ENCODE measurements at regions not wholly inside any gene's neighbourhood (a gene's known extent, or its start where the extent isn't known, plus 50 kb on each side); places are given as distances from the start of the nearest gene placed in this dataset.
"Not testable (repeated sequence)": the region's sequence is repeated elsewhere in the genome, so short reads cannot be mapped to it uniquely, and the experiment has no call there.

- DNase-seq = no peak
Observed at GRCh38 chr20:12815231-12815768, 193.5 kb upstream of the SPTLC3 start.

GRCh38 chr20:12815778-12816408, 192.9 kb upstream of the SPTLC3 start:
- DNase-seq = no peak

- DNase-seq = no peak
Observed at GRCh38 chr20:12821249-12821648, 187.5 kb upstream of the SPTLC3 start.

GRCh38 chr20:12823734-12824133, 185.0 kb upstream of the SPTLC3 start:
- DNase-seq = no peak

GRCh38 chr20:12824328-12825225, 184.2 kb upstream of the SPTLC3 start:
- DNase-seq = no peak

- DNase-seq = no peak
Observed at GRCh38 chr20:12825226-12825595, 183.6 kb upstream of the SPTLC3 start.

GRCh38 chr20:12827816-12828385, 180.9 kb upstream of the SPTLC3 start:
- no peak for DNase-seq

GRCh38 chr20:12829170-12829569, 179.6 kb upstream of the SPTLC3 start:
- DNase-seq = no peak

GRCh38 chr20:12833861-12834260, 174.9 kb upstream of the SPTLC3 start:
- no peak for DNase-seq

- no peak for DNase-seq
Observed at GRCh38 chr20:12835999-12836398, 172.8 kb upstream of the SPTLC3 start.

GRCh38 chr20:12837646-12838045, 171.1 kb upstream of the SPTLC3 start:
- no peak for DNase-seq

- no peak for DNase-seq
Observed at GRCh38 chr20:12838261-12838866, 170.4 kb upstream of the SPTLC3 start.

GRCh38 chr20:12847872-12848271, 160.9 kb upstream of the SPTLC3 start:
- no peak for DNase-seq

GRCh38 chr20:12849225-12849910, 159.4 kb upstream of the SPTLC3 start:
- DNase-seq = no peak

- DNase-seq = not testable (repeated sequence)
Observed at GRCh38 chr20:12857643-12858042, 151.1 kb upstream of the SPTLC3 start.

GRCh38 chr20:12860619-12861247, 148.0 kb upstream of the SPTLC3 start:
- DNase-seq = no peak

GRCh38 chr20:12869669-12870068, 139.1 kb upstream of the SPTLC3 start:
- no peak for DNase-seq

GRCh38 chr20:12870588-12870987, 138.2 kb upstream of the SPTLC3 start:
- no peak for DNase-seq

- DNase-seq = no peak
Observed at GRCh38 chr20:12874933-12875332, 133.8 kb upstream of the SPTLC3 start.

- no peak for DNase-seq
Observed at GRCh38 chr20:12875510-12875909, 133.3 kb upstream of the SPTLC3 start.
